Anterior cingulate cortex (tissue), 58 donors: ENCODE measurements at regions not wholly inside any gene's neighbourhood (a gene's known extent, or its start where the extent isn't known, plus 50 kb on each side); places are given as distances from the start of the nearest gene placed in this dataset.

ENCODE experiments used
- DNase-seq, 58 donors: peaks; one replicate each; lab custom pipeline; 2025; lab: John Stamatoyannopoulos, UW

- peak in 21 of 58 donors; percentile 3 to 38 (median 15) for DNase-seq
Measured at GRCh38 chr15:70478251-70478990, 284.9 kb downstream of the UACA start.

- DNase-seq: no peak
Measured at GRCh38 chr15:70477750-70478250, 285.6 kb downstream of the UACA start.

GRCh38 chr15:70476441-70476840 is 286.9 kb downstream of the UACA start:
- no peak for DNase-seq

GRCh38 chr15:70475921-70476320 is 287.4 kb downstream of the UACA start:
- no peak for DNase-seq

- no peak for DNase-seq
Measured at GRCh38 chr15:70475407-70475781, 288.0 kb downstream of the UACA start.

- DNase-seq: peak in 41 of 58 donors; percentile 5 to 80 (median 47)
Measured at GRCh38 chr15:70474471-70475406, 288.6 kb downstream of the UACA start.

GRCh38 chr15:70473581-70474370 is 289.6 kb downstream of the UACA start:
- no peak for DNase-seq

GRCh38 chr15:70471517-70471916 is 291.8 kb downstream of the UACA start:
- no peak for DNase-seq

GRCh38 chr15:70470556-70471191 is 292.7 kb downstream of the UACA start:
- no peak for DNase-seq

GRCh38 chr15:70469651-70470555 is 293.5 kb downstream of the UACA start:
- no peak for DNase-seq

GRCh38 chr15:70469182-70469581 is 294.2 kb downstream of the UACA start:
- DNase-seq: no peak

- peak in 42 of 58 donors; percentile 6 to 73 (median 32) for DNase-seq
Measured at GRCh38 chr15:70466895-70467529, 296.3 kb downstream of the UACA start.

GRCh38 chr15:70466305-70466704 is 297.1 kb downstream of the UACA start:
- DNase-seq: no peak

- DNase-seq: no peak
Measured at GRCh38 chr15:70465812-70466211, 297.5 kb downstream of the UACA start.

GRCh38 chr15:70463453-70463834 is 299.9 kb downstream of the UACA start:
- DNase-seq: no peak

- DNase-seq: no peak
Measured at GRCh38 chr15:70461992-70462391, 301.4 kb downstream of the UACA start.

GRCh38 chr15:70461017-70461416 is 302.3 kb downstream of the UACA start:
- no peak for DNase-seq

- no peak for DNase-seq
Measured at GRCh38 chr15:70459312-70459711, 304.0 kb downstream of the UACA start.

GRCh38 chr15:70453766-70454165 is 309.6 kb downstream of the UACA start:
- DNase-seq: no peak
